ENCODE measurements at regions not wholly inside any gene's neighbourhood (a gene's known extent, or its start where the extent isn't known, plus 50 kb on each side); places are given as distances from the start of the nearest gene placed in this dataset.

- peak in 1 of 2 donors; percentile 40 for DNase-seq (ENCODE audit: low read depth in 1 of 2, low spot score in 1 of 2)
- no peaks in the 10 kb centered on the region for H3K9me3 ChIP-seq (ENCODE audit: low read depth)
- no peak overlapping the region for H3K4me3 ChIP-seq
- no peak overlapping the region for H3K27ac ChIP-seq
- no peaks in the 10 kb centered on the region for H3K4me1 ChIP-seq (ENCODE audit: low read depth)
- H3K27me3 ChIP-seq = no peaks in the 10 kb centered on the region
- no peaks in the 10 kb centered on the region for H3K36me3 ChIP-seq
- no peak for TF ChIP-seq CTCF (IDR thresholded peaks at IDR 0.05; ENCODE audit: low read depth, low read length)
Measured at GRCh38 chr2:226325526-226325925, 474.1 kb downstream of the IRS1 start.

- no peak for TF ChIP-seq CTCF (IDR thresholded peaks at IDR 0.05; ENCODE audit: low read depth, low read length)
- no peak overlapping the region for H3K27ac ChIP-seq
- DNase-seq (ENCODE audit: low read depth in 1 of 2, low spot score in 1 of 2) = no peak
Measured at GRCh38 chr2:226320076-226320948, 479.3 kb downstream of the IRS1 start.

GRCh38 chr2:226317970-226318369 lies 481.6 kb downstream of the IRS1 start:
- H3K9me3 ChIP-seq (ENCODE audit: low read depth) = no peaks in the 10 kb centered on the region

More at GRCh38 chr2:226320076-226320948, 479.3 kb downstream of the IRS1 start:
- Histone ChIP-seq H3K4me1 (ENCODE audit: low read depth) (no peaks in the 10 kb centered on the region), H3K36me3 (no peaks in the 10 kb centered on the region), H3K4me3 (no peak overlapping the region), H3K27me3 (no peaks in the 10 kb centered on the region), H3K9me3 (ENCODE audit: low read depth) (no peaks in the 10 kb centered on the region)

GRCh38 chr2:226313060-226313459 lies 486.6 kb downstream of the IRS1 start:
- H3K4me3 ChIP-seq = no peak overlapping the region
- DNase-seq (ENCODE audit: low read depth in 1 of 2, low spot score in 1 of 2) = no peak
- H3K27ac ChIP-seq = no peak overlapping the region
- H3K4me1 ChIP-seq (ENCODE audit: low read depth) = no peaks in the 10 kb centered on the region
- no peaks in the 10 kb centered on the region for H3K27me3 ChIP-seq
- H3K36me3 ChIP-seq = no peaks in the 10 kb centered on the region
- no peak for TF ChIP-seq CTCF (IDR thresholded peaks at IDR 0.05; ENCODE audit: low read depth, low read length)
- H3K9me3 ChIP-seq (ENCODE audit: low read depth) = no peaks in the 10 kb centered on the region

More at GRCh38 chr2:226317970-226318369, 481.6 kb downstream of the IRS1 start:
- Histone ChIP-seq H3K4me3 (no peak overlapping the region), H3K27me3 (no peaks in the 10 kb centered on the region), H3K36me3 (no peaks in the 10 kb centered on the region), H3K4me1 (ENCODE audit: low read depth) (no peaks in the 10 kb centered on the region), H3K27ac (no peak overlapping the region)
- no peak for DNase-seq (ENCODE audit: low read depth in 1 of 2, low spot score in 1 of 2)
- TF ChIP-seq CTCF (IDR thresholded peaks at IDR 0.05; ENCODE audit: low read depth, low read length) = no peak

- no peak for TF ChIP-seq CTCF (IDR thresholded peaks at IDR 0.05; ENCODE audit: low read depth, low read length)
- DNase-seq (ENCODE audit: low read depth in 1 of 2, low spot score in 1 of 2) = peak in 1 of 2 donors; percentile 11
- Histone ChIP-seq H3K36me3 (no peaks in the 10 kb centered on the region), H3K4me1 (ENCODE audit: low read depth) (no peaks in the 10 kb centered on the region), H3K27ac (no peak overlapping the region), H3K4me3 (no peak overlapping the region), H3K27me3 (no peaks in the 10 kb centered on the region), H3K9me3 (ENCODE audit: low read depth) (no peaks in the 10 kb centered on the region)
Measured at GRCh38 chr2:226312155-226312554, 487.5 kb downstream of the IRS1 start.

Measured in cardiac muscle cell (in vitro differentiated cells and primary cell).